SK-N-SH treated with all-trans-retinoic acid at 6 μM for 48 hours (cell line): ENCODE measurements at regions not wholly inside any gene's neighbourhood (a gene's known extent, or its start where the extent isn't known, plus 50 kb on each side); places are given as distances from the start of the nearest gene placed in this dataset.

Experiments used
- CREB5 ChIP-seq: fragments of 250-450 bp; sonication (Bioruptor Pico); IDR thresholded peaks from 2 replicates; pipeline ENCODE4 v1.5.1; 2020; ENCODE audit warnings: low read depth, mild to moderate bottlenecking, moderate library complexity
- PPARA ChIP-seq: fragments of 250-450 bp; sonication (Bioruptor Pico); IDR thresholded peaks from 2 replicates; pipeline ENCODE4 v1.5.0; 2020; ENCODE audit warnings: mild to moderate bottlenecking, borderline replicate concordance
- RARB ChIP-seq: fragments of 250-450 bp; sonication (Bioruptor Pico); IDR thresholded peaks from 2 replicates; pipeline ENCODE4 v1.8.0; 2021; ENCODE audit warnings: mild to moderate bottlenecking, moderate library complexity
- TOX ChIP-seq: fragments of 250-450 bp; sonication (Bioruptor Pico); IDR thresholded peaks from 2 replicates; pipeline ENCODE4 v1.8.0; 2021; ENCODE audit warnings: mild to moderate bottlenecking, moderate library complexity, borderline replicate concordance

GRCh38 chr11:114988644-114989043 is 310.3 kb downstream of the NXPE2 start:
- TF ChIP-seq TOX (CRISPR knock-in tag) = no peak
- TF ChIP-seq RARB (CRISPR knock-in tag) = no peak
- no peak for TF ChIP-seq PPARA (CRISPR knock-in tag)
- TF ChIP-seq CREB5 (CRISPR knock-in tag) = no peak
